ENCODE measurements at regions not wholly inside any gene's neighbourhood (a gene's known extent, or its start where the extent isn't known, plus 50 kb on each side); places are given as distances from the start of the nearest gene placed in this dataset.

GRCh38 chr6:41446132-41446531 lies 100.0 kb upstream of the FOXP4 start:
- no peak overlapping the region for H2AFZ ChIP-seq (ENCODE audit: low read depth, low read length)
- DNase-seq (ENCODE audit: low read depth, low spot score): no peak
- peak; percentile 40 for FAIRE-seq
- no peak for TF ChIP-seq MYC (IDR thresholded peaks at IDR 0.05; ENCODE audit: low read depth, low read length)
- TF ChIP-seq FOS (IDR thresholded peaks at IDR 0.05; ENCODE audit: borderline replicate concordance, insufficient read depth, low read length): no peak
- no peak for TF ChIP-seq GATA2 (IDR thresholded peaks at IDR 0.05; ENCODE audit: insufficient read depth, insufficient read length, low read depth, low read length)
- TF ChIP-seq CTCF (IDR thresholded peaks at IDR 0.05; ENCODE audit: extremely low read depth in 1 of 2, insufficient read depth in 1 of 2, low read depth in 1 of 2, low read length in 2 of 2): no peak
- TF ChIP-seq EZH2 (IDR thresholded peaks at IDR 0.05; ENCODE audit: borderline replicate concordance, low read depth, low read length, severe bottlenecking): no peak
- no peak for TF ChIP-seq MAX (IDR thresholded peaks at IDR 0.05; ENCODE audit: insufficient read depth, insufficient read length)
- no peak for TF ChIP-seq POLR2AphosphoS5 (IDR thresholded peaks at IDR 0.05; ENCODE audit: insufficient read depth, low read depth, low read length)
- TF ChIP-seq POLR2A (IDR thresholded peaks at IDR 0.05; ENCODE audit: low read depth, low read length): no peak
- no peak for TF ChIP-seq JUN (IDR thresholded peaks at IDR 0.05; ENCODE audit: borderline replicate concordance, insufficient read depth, insufficient read length, low read depth)
- intact Hi-C loops (cut with micrococcal nuclease): no loop called here
- CTCF ChIA-PET: interaction anchor here (2.3 kb wide), 1 partner anchor 21 kb away, joined by 12 read pairs; no protein-coding TSS in a partner anchor
- H3K36me3 ChIP-seq (ENCODE audit: control insufficient read depth in 2 of 2, extremely low read depth in 1 of 2, insufficient read depth in 2 of 2, low read length in 2 of 2): no peaks in the 10 kb centered on the region
- H3K9me3 ChIP-seq (replicated peaks; ENCODE audit: control insufficient read depth, insufficient read depth, low read length): no peaks in the 10 kb centered on the region
- H3K4me2 ChIP-seq (ENCODE audit: insufficient read depth, low read length): no peak overlapping the region
- no peak overlapping the region for H3K27ac ChIP-seq (ENCODE audit: insufficient read depth, low read depth, low read length)
- H3K9me1 ChIP-seq (replicated peaks; ENCODE audit: control insufficient read depth, extremely low read depth, insufficient read depth, low read length): no peaks in the 10 kb centered on the region
- H3K27me3 ChIP-seq (ENCODE audit: control insufficient read depth in 2 of 2, insufficient read depth in 2 of 2, low read length in 2 of 2): peaks cover 27% of the 10 kb centered on the region in 2 experiments
- H4K20me1 ChIP-seq (replicated peaks; ENCODE audit: control insufficient read depth, extremely low read depth, insufficient read depth, low read length): no peaks in the 10 kb centered on the region
- H3K4me3 ChIP-seq (replicated peaks in 1 of 3; ENCODE audit: insufficient read depth in 1 of 3, low read depth in 1 of 3, low read length in 3 of 3): no peak overlapping the region
- H3K79me2 ChIP-seq (ENCODE audit: control insufficient read depth, insufficient read depth, low read length): no peaks in the 10 kb centered on the region
- dilution Hi-C loops (cut with MboI; ENCODE audit: extremely low pct_ligation_motif_present, low sequenced_read_pairs): no loop called here
- POLR2A ChIA-PET: no interaction called here
- no peaks in the 10 kb centered on the region for H3K4me1 ChIP-seq (ENCODE audit: control insufficient read depth, extremely low read depth, insufficient read depth, low read length)
- no peak overlapping the region for H3K9ac ChIP-seq (replicated peaks; ENCODE audit: extremely low read depth, insufficient read depth, low read length)
- BruUV-seq (replicated peaks): no TSS peak
